ENCODE measurements at regions not wholly inside any gene's neighbourhood (a gene's known extent, or its start where the extent isn't known, plus 50 kb on each side); places are given as distances from the start of the nearest gene placed in this dataset.

GRCh38 chr19:5214902-5215301 is 125.7 kb downstream of the PTPRS start:
- DNase-seq = no peak

- no peak for DNase-seq
Measured at GRCh38 chr19:5214371-5214770, 126.2 kb downstream of the PTPRS start.

- no peak for DNase-seq
Measured at GRCh38 chr19:5213667-5214066, 126.9 kb downstream of the PTPRS start.

DNA sequence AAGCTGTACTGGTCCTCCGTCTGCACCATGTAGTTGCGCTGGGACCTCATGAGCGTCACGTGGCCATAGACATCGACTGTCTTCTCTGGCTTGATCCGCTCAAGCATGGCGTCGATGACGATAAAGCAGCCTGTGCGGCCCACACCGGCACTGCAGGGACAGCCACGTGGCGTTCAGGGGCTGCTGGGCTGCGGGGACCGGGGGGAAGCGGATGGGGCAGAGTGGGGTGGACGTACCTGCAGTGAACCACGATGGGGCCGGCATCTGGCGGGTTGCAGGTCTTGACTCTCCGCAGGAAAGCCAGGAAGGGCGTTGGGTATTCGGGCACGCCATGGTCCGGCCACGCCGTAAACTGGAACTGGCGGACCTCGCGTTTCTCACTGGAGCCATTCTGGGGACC is 128.5 kb downstream of the PTPRS start:
- no peak for DNase-seq

DNA sequence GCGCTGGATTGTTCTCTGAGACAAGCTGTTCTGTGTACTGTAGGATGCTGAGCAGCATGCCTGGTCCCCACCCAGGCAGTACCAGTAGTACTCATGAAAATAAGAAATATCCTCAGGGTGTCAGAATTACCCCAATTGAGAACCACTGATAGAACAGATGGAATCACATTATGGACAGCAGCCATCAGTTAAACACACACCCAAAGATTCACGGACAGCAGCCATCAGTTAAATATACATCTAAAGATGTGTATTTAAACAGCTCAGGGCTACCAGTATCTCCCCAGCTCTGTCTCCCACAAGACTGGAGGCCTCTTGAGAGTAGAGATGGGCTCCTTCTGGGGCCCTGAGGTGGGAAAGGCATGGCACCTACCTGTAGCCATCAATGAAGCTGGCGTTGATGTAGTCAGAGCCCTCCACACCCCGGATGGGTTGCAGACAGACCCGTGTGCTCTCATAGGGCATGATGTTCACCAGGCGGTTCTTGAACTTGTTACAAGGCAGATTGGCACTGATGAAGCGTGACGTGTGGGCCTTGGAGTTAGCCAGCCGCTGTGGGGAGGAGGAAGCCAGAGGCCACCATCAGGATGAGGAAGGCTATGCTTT is 129.3 kb downstream of the PTPRS start:
- DNase-seq = no peak

GRCh38 chr19:5210556-5210955 is 130.1 kb downstream of the PTPRS start:
- DNase-seq = no peak

DNA sequence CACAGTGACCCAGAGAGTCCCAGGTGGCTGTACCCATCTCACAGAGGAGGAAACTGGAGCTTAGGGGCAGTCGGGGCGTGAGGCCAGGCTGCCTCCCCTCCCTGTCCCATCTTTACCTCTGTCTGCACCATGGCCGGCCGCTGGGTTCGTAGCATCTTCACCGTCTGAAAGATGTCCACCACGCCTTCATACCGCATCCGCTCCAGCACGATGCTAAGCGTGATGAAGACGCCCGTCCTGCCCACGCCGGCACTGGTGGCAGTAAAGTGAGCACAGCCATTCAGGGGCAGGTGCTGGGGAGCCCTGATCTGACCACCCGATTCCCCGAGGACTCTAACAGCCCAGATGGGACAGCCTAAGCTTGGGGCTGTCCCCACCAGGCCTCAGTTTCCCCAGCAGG is 132.8 kb downstream of the PTPRS start:
- no peak for DNase-seq

DNA sequence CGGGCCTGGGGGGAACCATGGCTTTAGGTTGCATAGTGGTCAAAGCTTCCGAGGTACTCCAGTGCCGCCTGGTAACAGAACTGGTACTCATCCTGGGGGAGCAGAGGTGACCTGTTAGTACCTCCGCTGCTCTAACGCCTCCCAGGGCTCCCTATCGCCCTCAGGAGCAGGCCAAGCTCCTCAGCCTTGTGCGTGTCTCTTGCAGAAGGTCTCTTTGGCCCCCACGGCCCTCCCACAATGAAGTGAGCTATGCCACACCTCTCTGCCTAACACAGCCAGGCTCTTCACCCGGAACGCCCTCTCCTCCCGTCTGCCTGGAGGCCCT is 133.9 kb downstream of the PTPRS start:
- no peak for DNase-seq

GRCh38 chr19:5205937-5206750 is 134.5 kb downstream of the PTPRS start:
- DNase-seq = no peak

- no peak for DNase-seq
Measured at GRCh38 chr19:5205381-5205780, 135.2 kb downstream of the PTPRS start.

DNA sequence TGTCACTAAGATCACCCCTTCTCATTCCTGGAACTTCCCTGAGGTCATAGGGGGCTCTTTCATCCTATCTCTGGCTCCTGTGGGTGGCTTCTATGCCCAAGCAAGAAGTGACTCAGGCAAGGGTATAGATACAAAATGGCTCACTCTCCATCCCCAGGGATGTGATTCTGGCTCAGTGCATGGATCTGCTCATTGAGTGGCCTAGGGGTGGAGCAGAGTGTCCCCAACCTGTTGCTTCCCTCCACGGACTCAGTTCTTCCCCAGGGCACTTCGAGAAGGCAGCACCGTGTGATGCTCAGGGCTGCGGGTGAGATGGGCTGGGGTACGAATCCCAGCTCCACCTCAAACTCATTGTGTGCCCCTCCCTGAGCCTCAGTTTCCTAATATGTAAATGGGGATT is 136.4 kb downstream of the PTPRS start:
- DNase-seq = no peak

Measured in NCI-H510A (cell line).